GM23338 (cell line): ENCODE measurements at regions not wholly inside any gene's neighbourhood (a gene's known extent, or its start where the extent isn't known, plus 50 kb on each side); places are given as distances from the start of the nearest gene placed in this dataset.

ENCODE experiments used
- ATAC-seq: fragments of 200-7000 bp; cut with Tn5 transposase; 3 replicates; pipeline ENCODE4 v1.9.1; 2020
- DNase-seq: peaks from one replicate; pipeline ENCODE4 v3.0.0-alpha.2; 2015; ENCODE audit warnings: low spot score
- H2AFZ ChIP-seq: fragments of 200-600 bp; sonication (generic); 2 replicates; pipeline ENCODE4 v1.8.0; 2016; ENCODE audit warnings: antibody characterized with exemption, mild to moderate bottlenecking, moderate library complexity
- H3F3A ChIP-seq: fragments of 200-600 bp; sonication (generic); replicated peaks from 2 replicates; pipeline ENCODE4 v1.8.0; 2017; ENCODE audit warnings: antibody characterized with exemption, mixed run types, low read depth
- H3K27ac ChIP-seq: fragments of 200-600 bp; sonication (generic); 2 replicates; pipeline ENCODE4 v1.6.1; 2016; ENCODE audit warnings: low read depth
- H3K27me3 ChIP-seq: fragments of 200-600 bp; sonication (generic); 2 replicates; pipeline ENCODE4 v1.8.0; 2016; ENCODE audit warnings: mild to moderate bottlenecking, mixed run types, moderate library complexity; ENCODE audit not compliant: insufficient read depth
- H3K36me3 ChIP-seq: fragments of 200-600 bp; sonication (generic); 2 replicates; pipeline ENCODE4 v1.8.0; 2016; ENCODE audit warnings: mild to moderate bottlenecking; ENCODE audit not compliant: insufficient read depth
- H3K4me1 ChIP-seq: fragments of 200-600 bp; sonication (generic); 2 replicates; pipeline ENCODE4 v1.8.0; 2016; ENCODE audit warnings: mild to moderate bottlenecking, moderate library complexity; ENCODE audit not compliant: insufficient read depth
- H3K4me2 ChIP-seq: fragments of 200-600 bp; sonication (generic); 2 replicates; pipeline ENCODE4 v1.7.1; 2017; ENCODE audit warnings: mixed run types
- H3K4me3 ChIP-seq: fragments of 200-600 bp; sonication (generic); 2 replicates; pipeline ENCODE4 v1.6.1; 2016; ENCODE audit warnings: mixed run types
- H3K79me2 ChIP-seq: fragments of 200-600 bp; sonication (generic); replicated peaks from 2 replicates; pipeline ENCODE4 v1.8.0; 2017; ENCODE audit warnings: mild to moderate bottlenecking; ENCODE audit not compliant: insufficient read depth
- H3K9me2 ChIP-seq: fragments of 200-600 bp; sonication (generic); 2 replicates; pipeline ENCODE4 v1.8.0; 2017; ENCODE audit not compliant: insufficient read depth
- H4K20me1 ChIP-seq: fragments of 200-600 bp; sonication (generic); replicated peaks from 2 replicates; pipeline ENCODE4 v1.8.0; 2017; ENCODE audit warnings: mild to moderate bottlenecking; ENCODE audit not compliant: insufficient read depth
- H3K27ac Mint-ChIP-seq: 2 replicates; pipeline ENCODE4 v1.8.0; 2020; ENCODE audit warnings: inconsistent platforms, mild to moderate bottlenecking, moderate library complexity, mixed read lengths
- H3K27me3 Mint-ChIP-seq: 3 replicates; pipeline ENCODE4 v1.8.0; 2022; ENCODE audit warnings: low read depth, mild to moderate bottlenecking, moderate library complexity, mixed read lengths, inconsistent platforms; ENCODE audit not compliant: insufficient read depth, poor library complexity
- H3K36me3 Mint-ChIP-seq: 3 replicates; pipeline ENCODE4 v1.8.0; 2021; ENCODE audit warnings: low read depth, mild to moderate bottlenecking, inconsistent platforms, moderate library complexity, mixed read lengths
- H3K4me1 Mint-ChIP-seq: 3 replicates; pipeline ENCODE4 v1.8.0; 2020; ENCODE audit warnings: mild to moderate bottlenecking, inconsistent platforms, mixed read lengths
- H3K4me3 Mint-ChIP-seq: 3 replicates; pipeline ENCODE4 v1.8.0; 2021; ENCODE audit warnings: moderate library complexity, mild to moderate bottlenecking, inconsistent platforms, mixed read lengths
- H3K9me3 Mint-ChIP-seq: 3 replicates; pipeline ENCODE4 v1.8.0; 2020; ENCODE audit warnings: moderate library complexity, mild to moderate bottlenecking, inconsistent platforms, mixed read lengths
- STAT1 ChIP-seq: IDR thresholded peaks from one replicate; pipeline ENCODE4 v1.6.1; 2016; ENCODE audit warnings: antibody characterized with exemption; ENCODE audit not compliant: unreplicated experiment
- ZNF462 ChIP-seq: fragments of 250-450 bp; sonication (Bioruptor Pico); IDR thresholded peaks from 2 replicates; pipeline ENCODE4 v1.5.0; 2020; ENCODE audit warnings: mild to moderate bottlenecking, moderate library complexity

- Mint-ChIP-seq H3K4me1 (no peaks in the 10 kb centered on the region), H3K36me3 (no peaks in the 10 kb centered on the region), H3K27ac (no peak overlapping the region), H3K4me3 (no peak overlapping the region), H3K9me3 (no peaks in the 10 kb centered on the region), H3K27me3 (no peaks in the 10 kb centered on the region)
- Histone ChIP-seq H3K27me3 (no peaks in the 10 kb centered on the region), H3K36me3 (no peaks in the 10 kb centered on the region), H4K20me1 (no peaks in the 10 kb centered on the region), H3F3A (no peaks in the 10 kb centered on the region), H3K27ac (no peak overlapping the region), H3K79me2 (no peaks in the 10 kb centered on the region), H2AFZ (no peak overlapping the region), H3K4me2 (no peak overlapping the region), H3K4me1 (no peaks in the 10 kb centered on the region), H3K9me2 (no peaks in the 10 kb centered on the region), H3K4me3 (no peak overlapping the region)
- no peak for DNase-seq
- TF ChIP-seq STAT1: no peak
- ATAC-seq: no peak
Observed at GRCh38 chr2:194270648-194271047, 1386.4 kb upstream of the SLC39A10 start.

GRCh38 chr2:194264586-194264985 is 1392.4 kb upstream of the SLC39A10 start:
- ATAC-seq (no peak), DNase-seq (no peak)
- Histone ChIP-seq H3K79me2 (no peaks in the 10 kb centered on the region), H3K27me3 (no peaks in the 10 kb centered on the region), H3K9me2 (no peaks in the 10 kb centered on the region), H3F3A (no peaks in the 10 kb centered on the region), H2AFZ (no peak overlapping the region), H3K4me2 (no peak overlapping the region), H3K36me3 (no peaks in the 10 kb centered on the region), H3K4me1 (no peaks in the 10 kb centered on the region), H3K4me3 (no peak overlapping the region), H3K27ac (no peak overlapping the region), H4K20me1 (no peaks in the 10 kb centered on the region)
- peaks cover 6% of the 10 kb centered on the region; the same call in 1 of the 3 replicates for H3K4me1 Mint-ChIP-seq
- H3K27me3 Mint-ChIP-seq: no peaks in the 10 kb centered on the region
- H3K36me3 Mint-ChIP-seq: no peaks in the 10 kb centered on the region
- H3K27ac Mint-ChIP-seq: no peak overlapping the region
- no peak for TF ChIP-seq ZNF462 (CRISPR knock-in tag)
- H3K9me3 Mint-ChIP-seq: no peaks in the 10 kb centered on the region
- no peak overlapping the region for H3K4me3 Mint-ChIP-seq
